ENCODE measurements at regions not wholly inside any gene's neighbourhood (a gene's known extent, or its start where the extent isn't known, plus 50 kb on each side); places are given as distances from the start of the nearest gene placed in this dataset.
"Not testable (repeated sequence)": the region's sequence is repeated elsewhere in the genome, so short reads cannot be mapped to it uniquely, and the experiment has no call there.

DNA sequence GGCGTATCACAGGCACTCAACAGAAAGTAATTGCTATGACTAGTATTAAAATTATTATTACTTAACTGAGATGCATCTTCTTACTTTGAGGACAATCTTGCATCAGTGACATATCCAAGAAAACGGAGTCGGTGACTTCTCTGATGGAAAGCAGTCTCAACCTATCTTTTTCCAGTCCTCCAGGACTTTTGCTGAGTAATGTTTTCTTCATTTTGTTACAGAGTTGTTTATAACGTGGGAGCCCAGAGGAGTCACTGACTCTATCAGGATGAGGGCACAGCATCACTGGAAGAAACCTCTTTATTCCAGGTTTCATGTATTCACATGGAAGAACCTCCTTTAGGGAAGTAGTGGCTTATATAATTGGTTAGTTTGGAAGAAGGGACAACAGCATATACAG lies 51.5 kb upstream of the MELK start:
- no peak for DNase-seq

DNA sequence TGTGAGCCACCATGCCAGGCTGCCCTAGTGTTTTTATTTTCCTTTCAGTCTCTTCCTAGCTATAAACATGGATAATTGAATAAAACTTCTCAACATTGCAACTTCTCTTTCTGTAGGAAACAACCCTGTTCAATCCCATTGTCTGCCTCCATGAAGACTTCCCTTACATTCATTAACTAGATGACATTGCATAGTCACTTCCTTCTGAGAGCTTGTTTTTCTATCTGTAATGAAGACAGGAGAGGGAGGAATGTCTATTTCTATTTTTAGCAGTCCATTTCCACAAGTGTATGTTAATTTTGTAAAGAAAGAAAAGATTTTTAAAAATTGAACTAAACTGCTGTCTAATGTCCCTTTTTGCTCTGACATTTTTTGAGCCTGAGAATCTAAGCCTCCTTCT lies 55.6 kb upstream of the MELK start:
- no peak for DNase-seq

DNA sequence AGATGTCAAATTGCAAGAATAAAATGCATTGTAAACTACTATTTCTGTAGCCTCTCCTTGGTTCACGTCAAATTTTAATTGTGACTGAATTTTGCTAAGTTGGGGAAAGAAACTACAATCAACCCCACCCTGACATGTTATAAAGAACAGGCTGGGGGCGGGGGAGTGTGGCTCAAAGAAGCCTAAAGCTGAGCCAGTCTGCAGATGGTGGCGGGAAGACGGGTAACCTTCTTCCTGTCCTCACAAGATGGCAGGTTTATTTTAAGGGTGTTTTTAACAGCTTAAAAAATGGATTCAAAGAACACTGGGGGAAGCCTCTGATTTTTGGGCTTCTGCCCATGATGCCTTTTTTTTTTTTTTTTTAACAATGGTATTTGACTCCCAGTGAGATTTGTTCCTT lies 68.5 kb upstream of the MELK start:
- DNase-seq, result no peak

DNA sequence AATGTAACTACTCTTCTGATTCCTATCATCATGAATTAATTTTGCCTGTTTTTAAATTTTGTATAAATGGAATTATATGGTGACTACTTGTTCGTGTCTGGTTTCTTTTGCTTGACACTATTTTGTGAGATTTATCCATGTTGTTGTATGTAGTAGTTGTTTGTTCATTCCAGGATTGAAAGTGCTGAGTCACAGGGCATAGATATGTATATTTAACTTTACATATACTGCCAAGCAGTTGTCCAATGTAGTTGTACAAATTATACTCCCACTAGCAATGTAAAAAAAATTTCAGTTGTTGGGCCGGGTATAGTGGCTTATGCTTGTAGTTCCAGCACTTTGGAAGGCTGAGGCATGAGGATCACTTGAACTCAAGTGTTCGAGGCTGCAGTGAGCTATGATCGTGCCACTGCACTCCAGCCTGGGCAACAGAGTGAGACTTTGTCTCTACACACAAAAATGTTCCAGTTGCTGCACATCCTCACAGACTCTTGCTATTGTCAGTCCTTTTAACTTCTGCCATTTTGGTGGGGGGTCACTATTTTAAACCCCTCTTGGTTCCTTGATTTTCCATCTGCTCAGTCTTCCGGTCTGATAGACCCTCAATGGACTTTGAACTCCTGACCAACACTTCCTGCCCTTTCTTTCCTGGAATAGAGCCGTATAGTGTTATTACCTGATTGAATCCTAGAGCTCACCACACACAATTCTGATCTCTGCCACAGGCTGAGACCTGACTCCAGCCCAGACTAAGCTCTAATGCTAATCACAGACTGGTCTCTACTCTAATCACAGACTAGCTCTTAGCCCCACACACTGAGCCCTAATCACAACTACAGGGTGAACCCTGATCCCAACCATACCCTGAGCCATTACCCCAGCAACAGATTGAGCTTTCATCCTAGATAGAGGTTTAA lies 69.3 kb upstream of the MELK start:
- DNase-seq, result peak; percentile 20

DNA sequence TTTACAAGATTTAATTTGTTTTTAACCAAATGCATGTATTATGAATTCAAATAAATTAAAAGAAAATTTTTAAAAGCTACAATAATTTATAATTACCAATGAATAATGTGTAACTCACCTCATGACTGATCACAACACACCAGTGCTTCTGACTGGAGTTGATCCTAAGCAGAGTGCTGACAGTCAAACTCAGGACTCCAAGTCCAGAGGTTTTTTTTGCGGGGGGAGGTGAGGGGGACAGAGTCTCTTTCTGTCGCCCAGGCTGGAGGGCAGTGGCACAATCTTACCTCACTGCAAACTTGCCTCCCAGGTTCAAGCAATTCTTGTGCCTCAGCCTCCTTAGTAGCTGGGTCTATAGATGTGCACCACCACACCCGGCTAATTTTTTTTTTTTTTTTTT lies 71.0 kb upstream of the MELK start:
- no peak for DNase-seq

DNA sequence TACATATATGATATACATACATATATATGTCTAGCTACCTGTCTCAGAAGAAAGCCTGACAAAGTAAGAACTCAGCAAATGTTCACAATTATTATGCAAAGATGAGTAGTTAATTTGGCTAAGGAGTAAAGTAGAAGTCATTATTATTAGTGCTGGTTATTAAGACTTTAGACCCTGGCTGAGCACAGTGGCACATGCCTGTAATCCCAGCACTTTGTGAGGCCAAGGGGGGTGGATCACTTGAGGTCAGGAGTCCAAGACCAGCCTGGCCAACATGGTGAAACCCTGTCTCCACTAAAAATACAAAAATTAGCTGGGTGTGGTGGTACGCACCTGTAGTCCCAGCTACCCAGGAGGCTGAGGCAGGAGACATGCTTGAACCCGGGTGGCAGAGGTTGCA lies 71.8 kb upstream of the MELK start:
- DNase-seq, result not testable (repeated sequence)

DNA sequence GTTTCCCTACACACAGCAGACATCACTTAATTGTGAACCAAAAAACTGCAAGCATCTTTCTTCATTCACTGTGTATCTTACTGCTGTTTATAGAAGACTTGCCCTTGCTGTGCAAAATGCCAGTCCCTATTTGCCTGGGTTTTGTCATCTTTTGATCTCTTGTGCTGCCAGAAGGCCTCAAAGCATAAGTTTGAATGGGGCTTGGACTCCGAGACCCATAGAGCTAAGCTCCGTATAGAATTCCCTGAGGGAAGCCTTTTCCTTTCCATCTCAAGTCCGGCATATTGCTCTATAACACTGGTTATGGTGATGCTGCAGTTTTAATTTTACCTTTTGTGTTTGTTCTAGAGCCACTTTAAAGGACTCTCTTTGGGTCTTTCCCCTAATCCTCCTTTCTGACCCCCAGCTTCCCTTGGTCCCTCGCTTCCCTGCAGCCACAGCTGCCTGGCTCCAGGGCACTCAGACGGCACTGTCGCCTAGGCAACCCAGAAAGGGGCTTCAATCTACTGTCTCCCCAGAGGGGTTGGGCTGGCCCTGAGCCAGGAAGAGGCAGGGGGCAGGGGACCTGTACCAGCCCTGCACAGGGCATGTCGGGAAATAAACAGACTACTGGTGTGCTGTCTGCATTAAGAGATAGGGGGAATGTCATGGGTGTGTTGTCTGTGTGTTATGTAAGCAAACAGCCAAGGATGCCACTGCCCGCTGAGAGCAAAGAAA lies 73.4 kb upstream of the MELK start:
- no peak for DNase-seq

DNA sequence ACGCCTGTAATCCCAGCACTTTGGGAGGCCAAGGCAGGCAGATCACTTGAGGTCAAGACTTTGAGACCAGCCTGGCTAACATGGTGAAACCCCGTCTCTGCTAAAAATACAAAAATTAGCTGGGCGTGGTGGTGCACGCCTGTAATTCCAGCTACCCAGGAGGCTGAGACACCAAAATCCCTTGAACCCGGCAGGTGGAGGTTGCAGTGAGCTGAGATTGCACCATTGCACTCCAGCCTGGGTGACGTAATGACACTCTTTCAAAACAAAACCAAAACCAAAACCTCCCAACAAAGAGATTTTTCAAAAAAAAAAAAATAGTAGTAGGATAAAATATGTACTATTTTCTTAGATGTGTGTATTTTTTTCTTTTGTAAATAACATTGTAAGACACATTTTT lies 79.1 kb upstream of the MELK start:
- not testable (repeated sequence) for DNase-seq

DNA sequence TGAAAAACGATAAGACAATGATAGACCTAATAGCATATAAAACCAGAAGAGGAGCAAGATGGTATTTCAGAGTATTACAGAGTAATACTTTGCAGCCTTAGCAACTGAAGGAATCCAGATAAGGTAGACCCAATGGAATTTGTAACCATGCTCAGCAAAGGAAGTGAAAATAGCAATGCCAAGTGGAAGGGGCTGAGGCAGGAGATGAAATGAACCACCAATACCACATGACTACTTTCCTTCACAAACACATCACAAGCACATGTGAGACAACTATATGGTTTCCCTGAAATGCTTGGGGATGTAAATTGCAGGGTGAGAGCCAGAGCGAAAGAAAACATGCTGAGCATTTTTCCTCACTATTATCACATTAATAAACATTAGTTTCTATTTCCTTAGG lies 79.8 kb upstream of the MELK start:
- DNase-seq, result no peak

DNA sequence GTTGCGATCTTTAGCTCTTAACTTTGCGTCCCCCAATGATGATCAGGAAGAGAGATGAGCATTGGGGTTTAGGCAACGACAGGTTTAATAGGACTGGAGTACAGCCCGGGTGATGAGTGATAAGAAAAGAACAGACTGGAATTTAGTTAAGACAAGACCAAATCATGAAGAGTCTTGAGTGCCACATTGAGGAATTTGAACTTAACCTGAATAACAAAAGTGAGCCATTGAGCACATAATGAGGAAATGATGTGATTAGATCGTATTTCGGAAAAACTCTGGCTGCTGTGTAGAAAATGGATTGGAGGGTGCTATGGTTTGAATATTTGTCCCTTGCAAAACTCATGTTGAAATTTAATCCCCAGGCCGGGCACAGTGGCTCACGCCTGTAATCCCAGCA lies 83.2 kb upstream of the MELK start:
- DNase-seq, result no peak

DNA sequence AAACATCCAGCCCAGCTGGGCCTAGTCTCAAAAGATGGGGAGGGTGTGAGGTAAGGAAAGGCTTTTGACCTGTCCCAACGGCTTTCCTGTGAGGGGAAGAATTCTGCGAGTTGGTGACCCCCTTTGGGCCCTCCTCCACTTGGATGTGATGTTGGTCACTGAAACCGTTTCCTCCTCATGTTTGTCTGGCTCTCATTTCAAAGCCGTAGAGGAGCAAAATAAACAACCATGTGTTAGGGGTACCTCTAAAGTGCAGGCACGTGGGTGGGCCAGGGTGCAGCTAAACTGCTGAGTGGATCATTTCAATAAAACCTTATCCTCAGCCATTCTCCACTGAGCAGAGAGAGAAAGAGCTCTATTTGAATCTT lies 84.3 kb upstream of the MELK start:
- no peak for DNase-seq

DNA sequence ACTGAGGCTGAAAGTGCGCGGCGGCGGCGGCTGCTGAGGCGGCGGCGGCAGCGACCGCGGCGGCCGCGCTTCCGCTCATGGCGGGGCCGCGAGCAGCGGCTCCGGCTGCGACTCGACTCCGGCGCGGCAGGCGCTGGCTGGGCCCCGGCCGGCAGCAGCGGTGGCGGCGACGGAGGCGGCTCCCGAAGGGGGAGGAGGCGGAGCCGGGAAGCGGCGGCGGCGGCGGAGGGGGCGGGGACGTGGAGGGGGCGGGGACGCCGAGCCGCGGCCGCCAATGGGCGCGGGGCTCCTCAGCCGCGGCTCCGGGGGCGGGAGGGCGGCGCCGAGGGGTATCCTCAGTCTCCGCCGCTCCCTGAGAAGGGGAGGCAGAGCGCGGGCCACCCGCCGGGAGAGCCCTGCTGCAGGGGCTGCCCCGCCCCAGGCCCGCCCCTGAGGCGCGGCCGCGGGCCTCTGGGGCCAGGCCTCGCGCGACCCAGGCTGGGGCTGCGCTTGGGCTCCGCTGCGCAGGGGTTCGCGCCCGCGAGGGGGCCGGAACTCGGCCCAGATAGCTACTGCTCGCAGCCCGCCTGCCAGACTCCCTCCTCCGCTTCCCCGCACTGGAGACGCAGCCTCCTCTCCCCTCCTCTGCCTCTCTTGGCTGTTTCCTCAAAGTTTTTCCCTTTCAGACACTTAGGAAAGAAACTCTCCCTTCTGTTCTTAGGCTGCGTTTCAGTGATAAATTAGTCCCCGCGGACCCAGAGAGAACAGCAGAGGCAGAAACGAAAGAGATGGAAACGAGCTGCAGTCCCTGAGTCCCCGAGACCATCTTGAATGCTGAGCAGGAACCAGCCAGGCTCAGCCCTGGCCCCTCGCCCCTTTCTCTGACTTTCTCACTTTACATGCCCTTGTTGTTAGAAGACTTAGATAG lies 85.0 kb upstream of the MELK start:
- DNase-seq, result peak; percentile 94

DNA sequence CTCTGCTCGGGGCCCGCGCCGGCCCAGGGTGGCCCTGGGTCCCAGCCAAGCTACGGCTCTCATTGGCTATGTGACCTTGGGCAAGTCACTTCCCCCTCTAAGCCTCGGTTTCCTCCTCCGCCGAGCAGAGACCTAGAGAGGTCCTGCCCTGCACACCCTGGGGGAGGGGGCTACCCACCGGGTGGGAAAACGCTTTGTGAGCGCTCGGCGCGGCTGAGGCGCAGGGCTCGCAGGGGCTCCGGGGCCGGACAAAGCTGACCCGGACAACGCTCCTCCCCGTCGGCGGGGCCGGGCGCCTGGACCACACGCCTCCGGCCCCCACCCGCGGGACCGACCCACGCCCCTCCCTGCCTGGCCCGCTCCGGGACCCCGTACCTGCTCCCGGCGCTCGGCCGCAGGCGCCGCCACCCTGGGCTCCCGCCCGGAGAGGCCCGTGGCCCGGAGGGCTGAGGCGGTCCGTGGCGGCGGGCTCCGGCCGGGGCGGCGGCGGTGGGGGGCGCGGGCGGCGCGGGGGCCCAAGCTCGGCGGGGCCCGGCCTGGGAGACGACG lies 85.7 kb upstream of the MELK start:
- peak; percentile 81 for DNase-seq

DNA sequence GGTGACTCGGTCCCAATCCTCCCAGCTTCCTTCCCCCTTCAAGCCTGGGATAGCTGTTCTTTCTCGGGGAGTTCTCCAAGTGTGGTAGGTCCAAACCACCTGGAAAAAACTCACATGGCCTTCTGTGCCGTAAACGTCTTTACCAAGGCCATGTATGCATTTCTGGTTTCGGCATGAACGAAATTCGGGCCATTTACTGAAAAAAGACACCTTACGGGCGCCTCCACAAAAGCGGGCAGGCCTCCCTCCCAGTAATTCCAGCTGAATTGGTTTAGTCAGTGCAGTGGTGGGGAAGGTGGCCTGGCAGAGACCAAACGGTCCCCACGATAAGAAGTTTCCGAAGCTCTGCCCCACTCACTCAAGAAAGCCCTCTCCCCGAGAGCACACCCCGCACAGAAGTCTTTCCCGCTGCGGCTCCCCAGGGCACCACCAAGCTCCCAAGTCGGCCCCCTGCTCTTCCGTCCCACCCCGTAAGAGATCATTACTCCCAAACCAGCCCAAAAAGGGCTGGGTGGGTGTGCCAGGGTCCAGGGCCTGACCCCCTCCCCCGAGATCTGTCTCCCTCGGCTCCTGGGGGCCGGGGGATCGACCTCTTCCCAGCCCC lies 86.3 kb upstream of the MELK start:
- peak; percentile 71 for DNase-seq

DNA sequence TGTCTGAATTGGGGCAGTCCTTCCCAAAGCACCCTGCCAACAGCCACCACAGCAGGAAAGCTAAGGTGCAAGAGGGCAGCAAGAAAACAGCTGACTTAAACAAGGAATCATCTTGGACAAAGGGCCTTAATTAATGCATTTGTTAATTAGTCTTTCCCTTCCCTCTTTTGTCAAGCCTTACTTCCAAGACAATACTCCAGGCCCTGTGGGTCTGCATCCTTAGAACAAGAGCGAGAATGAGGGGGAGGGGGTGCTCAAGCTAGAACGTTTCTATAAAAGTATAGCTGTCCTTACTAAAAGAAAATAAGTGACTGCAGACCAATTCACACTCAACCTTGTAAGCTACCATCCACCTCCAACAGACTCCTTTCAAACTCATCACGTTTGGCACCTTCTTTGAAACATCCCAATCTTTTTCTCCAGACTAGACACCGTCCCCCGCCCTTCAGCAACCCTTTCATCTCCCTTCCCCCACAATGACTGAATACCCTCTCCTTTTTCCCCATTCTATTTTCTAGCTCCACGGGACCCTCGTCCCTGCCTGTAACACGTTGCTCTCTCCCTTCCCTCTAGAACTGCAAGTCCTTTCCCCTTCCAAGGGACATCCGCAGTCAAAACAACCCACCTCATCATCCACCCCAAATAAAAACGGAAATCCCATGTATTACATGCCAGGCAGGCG lies 85.7 kb upstream of the RNF38 start:
- DNase-seq, result peak; percentile 27

DNA sequence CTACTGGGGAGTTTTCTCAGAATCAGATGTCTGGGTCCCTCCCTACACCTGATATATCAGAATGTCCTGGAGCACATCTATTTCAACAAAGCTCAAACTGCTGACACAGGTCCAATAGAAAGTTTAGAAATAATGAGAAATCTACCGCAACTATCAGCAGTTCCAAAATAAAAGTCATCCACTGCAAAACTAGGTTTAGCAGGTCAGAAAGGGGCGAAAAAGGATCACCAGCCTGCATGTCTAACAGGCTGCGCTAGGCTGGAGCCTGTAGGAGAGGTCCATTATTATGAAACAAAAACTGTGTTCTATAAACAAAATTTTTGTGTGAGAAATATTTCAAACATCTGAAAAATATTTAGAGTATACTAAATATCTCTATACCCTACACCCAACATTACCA lies 84.1 kb upstream of the RNF38 start:
- no peak for DNase-seq

DNA sequence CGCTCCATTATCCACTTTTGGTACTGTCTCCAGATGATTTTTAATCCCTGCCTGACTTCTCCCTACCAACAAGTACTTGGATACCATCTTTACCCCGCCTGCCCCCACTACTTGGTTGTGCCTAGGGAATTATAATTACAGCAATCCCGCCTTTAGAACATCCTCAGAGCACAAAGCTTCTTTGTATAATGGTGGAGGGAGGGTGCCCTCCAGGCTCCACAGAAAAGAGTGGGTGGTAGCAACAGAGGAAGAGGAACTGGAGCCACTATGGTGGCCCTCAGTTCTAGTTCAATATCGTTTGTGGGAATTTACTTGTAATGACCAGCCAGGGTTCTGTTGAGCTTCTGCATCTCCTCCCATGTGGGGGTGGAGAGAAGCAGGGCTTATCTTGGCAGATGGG lies 79.0 kb upstream of the RNF38 start:
- DNase-seq, result peak; percentile 29

DNA sequence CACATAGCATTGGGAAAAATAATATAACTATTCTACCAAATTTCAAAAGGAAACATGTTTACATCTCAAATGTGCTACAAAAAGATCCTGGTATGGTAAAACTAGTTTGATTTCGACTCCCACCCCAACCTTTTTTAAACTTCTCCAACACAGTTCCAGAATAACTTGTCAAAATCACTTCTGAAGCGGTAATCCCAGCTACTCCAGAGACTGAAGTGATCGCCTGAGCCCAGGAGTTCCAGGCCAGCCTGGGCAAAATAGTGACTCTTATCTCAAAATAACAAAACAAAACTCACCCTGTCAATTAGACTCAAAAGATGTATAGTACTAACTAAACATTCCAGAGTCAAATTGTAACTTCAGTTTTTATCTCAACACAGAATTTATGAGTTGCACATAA lies 71.3 kb upstream of the RNF38 start:
- DNase-seq, result no peak

DNA sequence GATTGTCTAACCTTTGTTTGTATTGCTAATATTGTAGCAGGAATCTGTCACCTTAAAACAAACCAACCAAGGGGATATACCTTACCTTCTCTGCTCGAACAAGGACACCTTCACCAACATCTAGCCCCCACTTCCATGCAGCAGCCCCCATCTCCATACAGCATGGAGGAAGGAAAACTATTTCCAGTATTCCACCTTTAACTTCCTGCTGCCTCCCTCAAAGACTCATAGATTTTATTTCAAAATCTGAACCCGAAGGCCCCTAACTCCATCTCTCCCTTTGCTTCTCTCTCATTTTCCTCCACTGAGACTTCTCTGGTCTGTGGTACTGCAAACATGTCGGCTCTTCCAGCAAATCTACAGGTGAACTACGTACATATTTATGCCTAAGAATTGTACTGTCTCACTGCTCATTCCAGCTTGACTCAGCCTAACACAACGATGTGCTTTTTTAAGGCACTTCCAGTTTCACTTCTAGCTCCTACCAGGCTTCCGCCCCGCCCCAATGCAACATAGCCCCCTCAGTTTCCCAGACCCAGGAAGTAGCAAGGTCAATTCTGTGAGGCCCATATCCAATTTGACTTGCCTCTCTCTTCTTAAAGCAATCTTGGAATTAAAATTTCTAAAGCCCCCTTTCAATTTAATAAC lies 70.7 kb upstream of the RNF38 start:
- peak; percentile 81 for DNase-seq

DNA sequence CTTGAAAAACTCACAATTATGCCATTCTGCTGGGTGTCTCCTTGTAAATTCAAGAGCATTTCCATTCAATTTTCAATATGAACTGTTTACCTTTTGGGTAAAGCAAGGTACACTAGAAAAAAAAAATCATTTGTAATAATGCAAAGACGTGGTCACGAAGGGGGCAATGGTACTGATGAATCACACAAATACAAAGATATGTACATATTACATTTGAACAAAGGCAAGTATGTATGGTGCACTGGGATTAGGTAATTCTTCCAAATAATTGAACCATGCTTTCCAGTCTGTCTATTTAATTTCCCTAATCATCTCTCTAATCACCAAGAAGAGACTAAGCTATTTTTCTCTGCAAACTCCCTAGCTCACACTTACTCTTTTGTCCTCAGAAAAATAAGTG lies 63.4 kb upstream of the RNF38 start:
- no peak for DNase-seq

DNA sequence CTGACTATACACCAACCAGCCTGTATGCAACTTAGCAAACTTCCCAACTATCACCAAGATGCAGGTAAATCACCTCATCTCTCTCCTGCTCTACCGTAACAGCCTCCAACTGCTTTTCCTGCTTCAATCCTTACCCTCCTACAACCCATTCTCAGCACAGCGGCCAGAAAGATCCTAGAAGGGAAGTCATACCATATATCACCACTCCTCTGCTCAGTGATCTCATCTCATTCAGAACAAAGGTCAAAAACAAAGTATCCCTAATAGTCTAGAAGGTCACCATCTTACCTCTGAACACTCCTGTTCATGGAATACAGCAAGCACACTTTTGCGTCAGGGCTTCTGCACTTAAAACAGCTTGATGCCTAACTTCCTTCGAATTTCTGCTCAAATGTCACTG lies 62.2 kb upstream of the RNF38 start:
- no peak for DNase-seq

DNA sequence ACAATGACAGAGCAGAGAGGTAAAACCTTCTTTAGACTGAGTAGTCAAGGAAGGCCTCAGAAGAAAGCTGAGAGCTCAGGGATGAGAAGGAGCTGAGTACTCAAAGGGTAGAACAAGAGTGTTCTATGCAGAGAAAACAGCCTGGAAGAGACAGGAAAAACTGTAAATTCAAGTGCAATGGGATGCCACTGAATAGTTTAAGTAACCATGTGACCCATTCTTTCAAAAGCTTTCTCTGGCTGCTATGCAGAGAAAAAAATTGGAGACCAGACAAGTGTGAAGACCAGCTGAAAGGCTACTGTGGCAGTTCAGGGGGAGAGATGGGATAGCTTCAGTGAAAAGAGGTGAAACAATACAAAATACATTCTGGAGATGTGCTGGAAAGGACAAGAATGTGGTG lies 61.3 kb upstream of the RNF38 start:
- DNase-seq, result no peak
